GM10266 (cell line): ENCODE measurements at regions not wholly inside any gene's neighbourhood (a gene's known extent, or its start where the extent isn't known, plus 50 kb on each side); places are given as distances from the start of the nearest gene placed in this dataset.

Experiments
- DNase-seq: peaks from one replicate; pipeline ENCODE4 v3.0.0; 2012; ENCODE audit errors: extremely low spot score
- TF ChIP-seq, protein P1 (sequence below): IDR thresholded peaks from 2 replicates; pipeline ENCODE4 v1.5.1; 2012; ENCODE audit warnings: mild to moderate bottlenecking, low read depth; ENCODE audit not compliant: control insufficient read depth, insufficient read depth; ENCODE audit errors: missing control alignments

- TF ChIP-seq, protein P1, sequence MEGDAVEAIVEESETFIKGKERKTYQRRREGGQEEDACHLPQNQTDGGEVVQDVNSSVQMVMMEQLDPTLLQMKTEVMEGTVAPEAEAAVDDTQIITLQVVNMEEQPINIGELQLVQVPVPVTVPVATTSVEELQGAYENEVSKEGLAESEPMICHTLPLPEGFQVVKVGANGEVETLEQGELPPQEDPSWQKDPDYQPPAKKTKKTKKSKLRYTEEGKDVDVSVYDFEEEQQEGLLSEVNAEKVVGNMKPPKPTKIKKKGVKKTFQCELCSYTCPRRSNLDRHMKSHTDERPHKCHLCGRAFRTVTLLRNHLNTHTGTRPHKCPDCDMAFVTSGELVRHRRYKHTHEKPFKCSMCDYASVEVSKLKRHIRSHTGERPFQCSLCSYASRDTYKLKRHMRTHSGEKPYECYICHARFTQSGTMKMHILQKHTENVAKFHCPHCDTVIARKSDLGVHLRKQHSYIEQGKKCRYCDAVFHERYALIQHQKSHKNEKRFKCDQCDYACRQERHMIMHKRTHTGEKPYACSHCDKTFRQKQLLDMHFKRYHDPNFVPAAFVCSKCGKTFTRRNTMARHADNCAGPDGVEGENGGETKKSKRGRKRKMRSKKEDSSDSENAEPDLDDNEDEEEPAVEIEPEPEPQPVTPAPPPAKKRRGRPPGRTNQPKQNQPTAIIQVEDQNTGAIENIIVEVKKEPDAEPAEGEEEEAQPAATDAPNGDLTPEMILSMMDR = no peak
- no peak for DNase-seq
These were observed 52.4 kb upstream of the SSX2IP start for GRCh38 chr1:84742653-84743052.

GRCh38 chr1:84740050-84740714 is 49.9 kb upstream of the SSX2IP start:
- TF ChIP-seq, protein P1 = no peak
- no peak for DNase-seq
